GM18867 (cell line): ENCODE measurements at regions not wholly inside any gene's neighbourhood (a gene's known extent, or its start where the extent isn't known, plus 50 kb on each side); places are given as distances from the start of the nearest gene placed in this dataset.

ENCODE experiments used
- ATAC-seq: cut with Tn5 transposase; IDR thresholded peaks from one replicate; pipeline ENCODE4 v1.9.1; 2021; ENCODE audit warnings: mild to moderate bottlenecking, moderate library complexity; ENCODE audit not compliant: unreplicated experiment

GRCh38 chr3:24639481-24640329 lies 145.1 kb upstream of the THRB start:
- ATAC-seq, result no peak

DNA sequence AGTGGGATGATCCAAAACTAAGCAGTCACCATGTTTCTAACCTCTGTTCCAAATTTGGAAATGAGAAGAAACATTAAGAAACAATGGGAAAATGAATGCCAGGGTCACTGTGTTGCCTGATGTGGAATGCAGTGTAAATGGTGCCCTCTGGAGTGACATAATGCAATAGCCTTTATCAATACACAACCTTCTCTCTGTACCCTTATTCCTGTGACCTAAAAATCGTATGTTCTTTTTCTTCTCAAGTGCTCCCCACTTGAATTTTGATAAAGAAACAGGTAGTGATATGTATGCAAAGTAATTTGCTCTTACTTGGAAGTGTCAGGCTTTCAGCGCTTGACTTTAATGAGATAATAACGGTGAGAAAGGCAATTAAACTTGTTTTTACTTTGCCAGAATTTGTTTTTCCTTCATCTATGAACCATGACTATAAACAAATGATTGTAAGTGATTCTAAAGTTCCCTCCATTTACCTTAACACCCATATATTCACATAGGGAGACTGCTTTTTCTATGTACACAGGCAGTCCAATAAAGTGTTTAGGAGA lies 145.8 kb upstream of the THRB start:
- no peak for ATAC-seq

- no peak for ATAC-seq
Measured at GRCh38 chr3:24641628-24642027, 147.0 kb upstream of the THRB start.

DNA sequence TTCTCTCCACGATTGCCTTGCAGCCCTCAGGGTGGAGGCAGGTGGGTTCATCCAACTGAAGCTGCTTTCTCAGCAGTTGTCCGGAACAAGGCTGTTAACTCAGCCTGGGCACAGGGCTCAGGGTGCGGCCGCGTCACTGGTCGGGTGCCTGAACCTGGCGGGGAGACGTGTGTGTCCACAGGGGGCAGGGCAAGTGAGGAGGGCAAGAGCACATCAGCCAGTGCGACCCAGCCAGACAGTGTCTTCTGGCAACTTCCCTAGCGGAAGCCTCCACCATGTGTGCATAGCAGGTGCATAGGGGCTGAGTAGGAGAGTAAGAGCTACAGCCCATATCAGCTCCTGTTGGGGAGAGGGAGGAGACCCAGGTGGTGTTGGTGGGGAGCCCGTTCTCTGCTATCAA lies 150.4 kb upstream of the THRB start:
- ATAC-seq, result no peak

GRCh38 chr3:24646790-24647189 lies 152.1 kb upstream of the THRB start:
- no peak for ATAC-seq

GRCh38 chr3:24648063-24648462 lies 153.4 kb upstream of the THRB start:
- no peak for ATAC-seq

- ATAC-seq, result no peak
Measured at GRCh38 chr3:24650839-24651238, 156.2 kb upstream of the THRB start.

GRCh38 chr3:24657870-24658510 lies 163.3 kb upstream of the THRB start:
- no peak for ATAC-seq

- no peak for ATAC-seq
Measured at GRCh38 chr3:24661175-24661584, 166.5 kb upstream of the THRB start.

DNA sequence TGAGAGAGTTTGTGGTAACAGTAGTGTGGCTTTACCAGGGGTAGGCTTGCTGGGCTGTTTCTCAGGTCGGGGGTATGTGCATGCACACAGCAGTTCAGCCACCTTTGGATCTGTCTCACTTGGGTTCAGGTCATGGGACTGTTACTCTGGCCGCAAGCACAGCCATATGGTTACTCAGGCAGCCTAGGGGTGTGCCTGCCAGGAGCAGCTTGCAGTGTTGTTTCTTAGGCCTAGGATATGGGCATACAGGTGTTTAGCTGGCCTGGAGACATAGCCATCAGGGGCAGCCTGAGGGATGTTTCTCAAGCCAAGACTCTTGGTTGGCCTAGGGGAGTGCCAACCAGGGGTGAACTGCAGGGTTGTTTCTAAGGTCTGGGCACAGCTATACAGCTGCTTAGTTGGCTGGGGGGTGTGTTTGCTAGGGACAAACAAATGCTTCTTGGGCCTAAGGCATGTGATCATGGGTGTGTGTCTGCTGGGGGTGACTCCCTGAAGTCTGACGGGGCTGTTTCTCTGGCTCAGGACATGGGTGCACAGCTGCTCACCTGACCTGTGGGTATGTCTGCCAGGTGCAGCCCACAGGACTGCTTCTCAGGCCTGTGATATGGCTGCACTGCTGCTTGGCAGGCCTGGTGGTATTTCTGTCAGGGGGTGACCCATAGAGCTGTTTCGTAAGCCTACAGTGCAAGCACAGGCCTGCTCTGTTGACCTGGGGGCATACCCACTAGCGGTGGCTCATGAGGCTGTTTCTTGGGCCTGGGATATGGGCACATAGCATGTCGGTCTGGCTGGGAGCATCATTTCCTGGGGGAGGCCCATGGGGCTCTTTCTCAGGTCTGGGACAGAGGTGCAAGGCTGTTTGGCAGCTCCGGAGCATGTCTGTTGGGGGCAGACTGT lies 168.0 kb upstream of the THRB start:
- no peak for ATAC-seq

- ATAC-seq, result no peak
Measured at GRCh38 chr3:24663406-24663805, 168.8 kb upstream of the THRB start.

GRCh38 chr3:24668039-24668438 lies 173.4 kb upstream of the THRB start:
- ATAC-seq, result no peak

- ATAC-seq, result no peak
Measured at GRCh38 chr3:24670871-24671270, 176.2 kb upstream of the THRB start.

DNA sequence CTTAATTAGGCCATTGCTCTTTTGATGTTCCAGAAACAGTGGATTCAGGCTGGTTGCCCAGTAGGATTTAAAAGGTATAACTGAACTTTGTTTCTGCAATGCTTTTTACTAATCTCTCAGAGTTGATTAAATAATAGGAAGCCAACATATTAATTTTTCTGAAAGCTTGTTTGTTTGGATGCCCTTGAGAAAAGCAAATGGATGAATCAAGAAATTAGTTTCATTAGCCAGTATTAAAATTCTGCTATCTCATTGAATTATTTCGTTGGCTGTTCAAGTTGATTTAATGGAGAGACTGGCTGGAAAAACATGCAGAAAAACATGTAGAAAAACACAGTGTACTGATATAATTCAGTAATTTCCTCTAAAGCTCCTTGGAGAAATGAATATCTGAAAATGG lies 178.9 kb upstream of the THRB start:
- no peak for ATAC-seq

DNA sequence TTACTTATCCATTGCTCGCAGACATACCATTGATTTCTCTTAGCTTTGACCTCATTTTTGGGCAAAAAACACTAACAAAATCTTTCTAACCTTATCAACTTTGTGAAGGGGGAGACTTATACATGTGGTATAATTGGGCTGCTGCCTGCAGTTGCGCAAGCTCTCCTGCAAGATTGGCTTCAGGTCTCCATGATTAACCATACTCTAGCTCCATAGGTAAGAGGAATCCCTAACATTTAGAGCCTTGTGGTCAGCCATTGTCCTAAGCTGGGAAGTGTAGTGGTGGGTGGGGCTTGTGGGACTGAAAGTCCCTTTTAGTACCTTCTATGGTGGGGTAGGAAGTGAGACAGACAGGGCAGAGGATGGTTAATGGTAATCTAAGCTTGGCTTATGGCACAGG lies 179.6 kb upstream of the THRB start:
- no peak for ATAC-seq

DNA sequence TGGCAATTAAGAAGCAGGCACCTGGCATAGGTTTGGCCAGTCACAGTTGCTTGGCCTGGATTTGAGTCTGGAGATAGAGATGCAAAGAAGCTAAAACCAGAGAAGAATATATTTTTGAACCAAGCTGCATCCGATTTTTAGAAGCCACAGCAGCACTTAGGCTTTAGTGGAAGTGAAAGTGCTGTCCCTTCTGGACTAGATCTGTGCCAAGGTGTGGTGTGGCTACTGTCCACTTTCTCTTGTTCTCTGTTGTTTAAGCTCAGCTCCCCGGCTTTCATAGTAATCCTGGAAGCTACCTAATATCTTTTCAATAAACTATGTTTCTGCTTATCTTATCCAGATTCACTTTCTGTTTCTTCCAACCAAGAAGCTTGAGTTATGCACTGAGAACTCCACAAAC lies 183.4 kb upstream of the THRB start:
- ATAC-seq, result peak; percentile 42

- ATAC-seq, result peak; percentile 45
Measured at GRCh38 chr3:24678421-24678865, 183.8 kb upstream of the THRB start.

DNA sequence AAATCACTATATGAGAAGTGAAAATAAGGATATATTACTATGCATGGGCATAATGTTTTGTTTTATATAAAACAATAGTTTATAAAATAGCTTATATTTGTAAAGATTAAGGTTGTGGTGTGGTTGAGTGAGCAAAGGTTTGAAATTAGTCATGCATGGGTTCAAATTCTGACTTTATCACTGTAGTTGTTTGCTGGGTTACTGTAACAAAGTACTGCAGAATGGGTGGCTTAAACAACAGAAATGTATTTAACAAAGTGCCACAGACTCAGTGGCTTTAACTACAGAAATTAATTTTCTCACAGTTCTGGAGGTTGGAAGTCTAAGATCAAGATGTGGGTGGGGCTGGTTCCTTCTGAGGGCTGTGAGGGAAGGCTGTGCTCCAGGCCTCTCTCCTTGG lies 184.8 kb upstream of the THRB start:
- no peak for ATAC-seq

- peak; percentile 79 for ATAC-seq
Measured at GRCh38 chr3:24680214-24680967, 185.7 kb upstream of the THRB start.

- ATAC-seq, result no peak
Measured at GRCh38 chr3:24682141-24682547, 187.5 kb upstream of the THRB start.
